Brain microvascular endothelial cell (primary cell): ENCODE measurements at regions not wholly inside any gene's neighbourhood (a gene's known extent, or its start where the extent isn't known, plus 50 kb on each side); places are given as distances from the start of the nearest gene placed in this dataset.

Source experiments
- DNase-seq: peaks from one replicate; pipeline ENCODE4 v3.0.0-alpha.2; 2020
- H3K27ac ChIP-seq: fragments of 250-450 bp; sonication (Bioruptor Pico); 2 replicates; pipeline ENCODE4 v1.5.1; 2020; ENCODE audit warnings: mild to moderate bottlenecking, moderate library complexity
- H3K27me3 ChIP-seq: fragments of 250-450 bp; sonication (Bioruptor Pico); replicated peaks from 2 replicates; pipeline ENCODE4 v1.5.1; 2020; ENCODE audit warnings: mild to moderate bottlenecking
- H3K36me3 ChIP-seq: fragments of 250-450 bp; sonication (Bioruptor Pico); replicated peaks from 2 replicates; pipeline ENCODE4 v1.5.1; 2020; ENCODE audit warnings: mild to moderate bottlenecking
- H3K4me3 ChIP-seq: 2 replicates; pipeline ENCODE4 v1.5.1; 2011; ENCODE audit warnings: low read depth, mild to moderate bottlenecking, control low read depth, low read length, moderate library complexity
- CTCF ChIP-seq: IDR thresholded peaks from 2 replicates; pipeline ENCODE4 v1.5.1; 2011; ENCODE audit warnings: low read depth, mild to moderate bottlenecking, moderate library complexity, low read length, control low read depth, inconsistent platforms; ENCODE audit errors: missing control alignments
- in situ Hi-C: cut with HindIII; loops from 2 replicates; pipeline ENCODE4 v1.10.0; 2017; ENCODE audit warnings: low sequenced_read_pairs, low pct_ligation_motif_present

GRCh38 chr9:80554301-80554700 is 982.5 kb downstream of the TLE4 start:
- Histone ChIP-seq H3K4me3 (no peak overlapping the region), H3K36me3 (no peaks in the 10 kb centered on the region), H3K27ac (no peak overlapping the region), H3K27me3 (no peaks in the 10 kb centered on the region)
- in situ Hi-C loops = no loop called here
- no peak for DNase-seq
- no peak for TF ChIP-seq CTCF

- DNase-seq = peak; percentile 64
- TF ChIP-seq CTCF = no peak
- Histone ChIP-seq H3K27me3 (no peaks in the 10 kb centered on the region), H3K27ac (no peak overlapping the region), H3K4me3 (no peak overlapping the region), H3K36me3 (no peaks in the 10 kb centered on the region)
- in situ Hi-C loops = no loop called here
Measured at GRCh38 chr9:80552931-80553330, 981.2 kb downstream of the TLE4 start.

- H3K4me3 ChIP-seq = no peak overlapping the region
- in situ Hi-C loops = no loop called here
- H3K36me3 ChIP-seq = no peaks in the 10 kb centered on the region
- no peak for TF ChIP-seq CTCF
- no peak overlapping the region for H3K27ac ChIP-seq
- no peak for DNase-seq
- no peaks in the 10 kb centered on the region for H3K27me3 ChIP-seq
Measured at GRCh38 chr9:80550181-80550580, 978.4 kb downstream of the TLE4 start.

- H3K27me3 ChIP-seq = no peaks in the 10 kb centered on the region
- no peak for TF ChIP-seq CTCF
- no peaks in the 10 kb centered on the region for H3K36me3 ChIP-seq
- in situ Hi-C loops = no loop called here
- no peak for DNase-seq
- H3K27ac ChIP-seq = no peak overlapping the region
- no peak overlapping the region for H3K4me3 ChIP-seq
Measured at GRCh38 chr9:80547613-80548012, 975.8 kb downstream of the TLE4 start.

- no peak for TF ChIP-seq CTCF
- in situ Hi-C loops = no loop called here
- H3K4me3 ChIP-seq = no peak overlapping the region
- no peaks in the 10 kb centered on the region for H3K36me3 ChIP-seq
- no peak overlapping the region for H3K27ac ChIP-seq
- no peaks in the 10 kb centered on the region for H3K27me3 ChIP-seq
- no peak for DNase-seq
Measured at GRCh38 chr9:80540387-80540786, 968.6 kb downstream of the TLE4 start.

GRCh38 chr9:80538976-80539375 is 967.2 kb downstream of the TLE4 start:
- in situ Hi-C loops = no loop called here
- no peaks in the 10 kb centered on the region for H3K27me3 ChIP-seq
- no peak for DNase-seq
- no peak for TF ChIP-seq CTCF
- no peak overlapping the region for H3K4me3 ChIP-seq
- no peak overlapping the region for H3K27ac ChIP-seq
- no peaks in the 10 kb centered on the region for H3K36me3 ChIP-seq
